B cell (primary cell): ENCODE measurements at regions not wholly inside any gene's neighbourhood (a gene's known extent, or its start where the extent isn't known, plus 50 kb on each side); places are given as distances from the start of the nearest gene placed in this dataset.

Experiments
- EZH2 ChIP-seq: IDR thresholded peaks from 2 replicates; pipeline ENCODE4 v1.6.1; 2012; ENCODE audit warnings: borderline replicate concordance, low read depth, mild to moderate bottlenecking, moderate library complexity, low read length; ENCODE audit not compliant: insufficient read depth, poor library complexity, severe bottlenecking
- TF ChIP-seq, protein P1 (sequence below): fragments of 200-600 bp; IDR thresholded peaks from one replicate; pipeline ENCODE4 v1.8.0; 2022; ENCODE audit warnings: antibody characterized with exemption, mild to moderate bottlenecking

DNA sequence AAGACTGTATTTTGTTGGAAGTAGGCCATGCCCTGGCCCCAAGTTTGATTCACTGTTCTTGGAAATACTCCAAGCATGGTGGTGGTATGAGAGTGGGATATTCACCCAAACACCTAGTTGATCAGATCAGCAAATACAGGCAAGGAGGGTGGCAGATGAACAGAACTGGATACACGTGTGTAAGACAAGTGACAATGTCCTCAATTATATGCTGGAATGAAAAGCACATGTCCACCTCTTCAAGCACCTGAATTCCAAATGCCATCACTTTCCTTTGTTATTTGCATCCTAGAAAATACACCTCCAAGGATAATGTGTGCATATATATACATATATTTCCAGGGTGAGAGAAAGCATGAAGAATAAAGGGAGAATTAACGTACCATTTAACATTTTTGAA, 131.8 kb upstream of the ZEB1 start:
- TF ChIP-seq, protein P1, sequence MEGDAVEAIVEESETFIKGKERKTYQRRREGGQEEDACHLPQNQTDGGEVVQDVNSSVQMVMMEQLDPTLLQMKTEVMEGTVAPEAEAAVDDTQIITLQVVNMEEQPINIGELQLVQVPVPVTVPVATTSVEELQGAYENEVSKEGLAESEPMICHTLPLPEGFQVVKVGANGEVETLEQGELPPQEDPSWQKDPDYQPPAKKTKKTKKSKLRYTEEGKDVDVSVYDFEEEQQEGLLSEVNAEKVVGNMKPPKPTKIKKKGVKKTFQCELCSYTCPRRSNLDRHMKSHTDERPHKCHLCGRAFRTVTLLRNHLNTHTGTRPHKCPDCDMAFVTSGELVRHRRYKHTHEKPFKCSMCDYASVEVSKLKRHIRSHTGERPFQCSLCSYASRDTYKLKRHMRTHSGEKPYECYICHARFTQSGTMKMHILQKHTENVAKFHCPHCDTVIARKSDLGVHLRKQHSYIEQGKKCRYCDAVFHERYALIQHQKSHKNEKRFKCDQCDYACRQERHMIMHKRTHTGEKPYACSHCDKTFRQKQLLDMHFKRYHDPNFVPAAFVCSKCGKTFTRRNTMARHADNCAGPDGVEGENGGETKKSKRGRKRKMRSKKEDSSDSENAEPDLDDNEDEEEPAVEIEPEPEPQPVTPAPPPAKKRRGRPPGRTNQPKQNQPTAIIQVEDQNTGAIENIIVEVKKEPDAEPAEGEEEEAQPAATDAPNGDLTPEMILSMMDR, result no peak
- no peak for TF ChIP-seq EZH2
